ENCODE measurements at regions not wholly inside any gene's neighbourhood (a gene's known extent, or its start where the extent isn't known, plus 50 kb on each side); places are given as distances from the start of the nearest gene placed in this dataset.

- no peak for TF ChIP-seq CTCF (IDR thresholded peaks at IDR 0.05)
- DNase-seq, result no peak
- H3K36me3 ChIP-seq, result no peaks in the 10 kb centered on the region
- H3K4me3 ChIP-seq, result no peak overlapping the region
- H3K27ac ChIP-seq, result no peak overlapping the region
- H3K9me3 ChIP-seq, result no peaks in the 10 kb centered on the region
- no peak for ATAC-seq
- FAIRE-seq, result no peak
- no peaks in the 10 kb centered on the region for H3K4me1 ChIP-seq
- no peaks in the 10 kb centered on the region for H3K27me3 ChIP-seq
- intact Hi-C loops (cut with DNase I), result loop anchor here in 2 of 3 donors (5.0 to 10.0 kb wide), 2 partner anchors 255 to 257 kb away; no protein-coding TSS in a partner anchor
- 69 to 95% methylated on average over 1 of the region's 1 CpG for WGBS, 2 donors
These were observed 69.8 kb downstream of the GPR88 start for GRCh38 chr1:100607628-100608240.

- intact Hi-C loops (cut with DNase I), result loop anchor here in 2 of 3 donors (5.0 to 10.0 kb wide), 2 partner anchors 252 to 255 kb away; no protein-coding TSS in a partner anchor
- no peak for TF ChIP-seq CTCF (IDR thresholded peaks at IDR 0.05)
- ATAC-seq, result no peak
These were observed 71.9 kb downstream of the GPR88 start for GRCh38 chr1:100609849-100610248.

GRCh38 chr1:100611086-100611485 is 73.1 kb downstream of the GPR88 start:
- no peaks in the 10 kb centered on the region for H3K4me1 ChIP-seq
- DNase-seq, result no peak
- H3K4me3 ChIP-seq, result no peak overlapping the region
- FAIRE-seq, result no peak
- intact Hi-C loops (cut with DNase I), result no loop called here
- 60 to 65% methylated on average over 3 of the region's 3 CpGs for WGBS, 2 donors
- no peaks in the 10 kb centered on the region for H3K36me3 ChIP-seq
- no peak for ATAC-seq
- no peaks in the 10 kb centered on the region for H3K27me3 ChIP-seq
- H3K9me3 ChIP-seq, result no peaks in the 10 kb centered on the region
- peak overlapping the region in 1 of 4 donors; percentile 3 for H3K27ac ChIP-seq
- no peak for TF ChIP-seq CTCF (IDR thresholded peaks at IDR 0.05)

More at GRCh38 chr1:100609849-100610248, 71.9 kb downstream of the GPR88 start:
- Histone ChIP-seq H3K27me3 (no peaks in the 10 kb centered on the region), H3K27ac (no peak overlapping the region), H3K9me3 (no peaks in the 10 kb centered on the region), H3K36me3 (no peaks in the 10 kb centered on the region), H3K4me1 (no peaks in the 10 kb centered on the region), H3K4me3 (no peak overlapping the region)
- no peak for DNase-seq
- WGBS, 2 donors, result 83 to 95% methylated on average over 3 of the region's 3 CpGs
- no peak for FAIRE-seq

GRCh38 chr1:100612540-100612939 is 74.6 kb downstream of the GPR88 start:
- 61 to 70% methylated on average over 3 of the region's 3 CpGs for WGBS, 2 donors
- Histone ChIP-seq H3K9me3 (no peaks in the 10 kb centered on the region), H3K36me3 (no peaks in the 10 kb centered on the region), H3K4me1 (no peaks in the 10 kb centered on the region), H3K4me3 (no peak overlapping the region), H3K27ac (no peak overlapping the region), H3K27me3 (no peaks in the 10 kb centered on the region)
- no peak for ATAC-seq
- FAIRE-seq, result no peak
- DNase-seq, result no peak
- TF ChIP-seq CTCF (IDR thresholded peaks at IDR 0.05), result no peak
- intact Hi-C loops (cut with DNase I), result no loop called here

GRCh38 chr1:100613817-100614559 is 76.0 kb downstream of the GPR88 start:
- FAIRE-seq, result no peak
- H3K27me3 ChIP-seq, result no peaks in the 10 kb centered on the region
- no peak for ATAC-seq
- H3K4me3 ChIP-seq, result no peak overlapping the region
- 60% methylated on average over 3 of the region's 3 CpGs for WGBS, 2 donors
- H3K4me1 ChIP-seq, result no peaks in the 10 kb centered on the region
- intact Hi-C loops (cut with DNase I), result no loop called here
- no peak for TF ChIP-seq CTCF (IDR thresholded peaks at IDR 0.05)
- DNase-seq, result no peak
- H3K36me3 ChIP-seq, result no peaks in the 10 kb centered on the region
- no peak overlapping the region for H3K27ac ChIP-seq
- no peaks in the 10 kb centered on the region for H3K9me3 ChIP-seq

Measured in pancreas (tissue), 10 donors.